Panc1 (cell line): ENCODE measurements at regions not wholly inside any gene's neighbourhood (a gene's known extent, or its start where the extent isn't known, plus 50 kb on each side); places are given as distances from the start of the nearest gene placed in this dataset.

Experiments
- ATAC-seq: fragments of 200-7000 bp; cut with Tn5 transposase; 2 replicates; pipeline ENCODE4 v1.9.1; 2020; ENCODE audit warnings: mild to moderate bottlenecking, moderate library complexity
- BruUV-seq: library from RNA; stranded (reverse); fragments of 400-500 nt; replicated peaks from 2 replicates; lab custom pipeline; 2021; lab: Mats Ljungman, UMichigan
- CTCF ChIA-PET: fragments of 300-600 bp; sonication (Branson Sonifier 250); formaldehyde crosslinking; loops from one replicate; lab custom pipeline; 2022; ENCODE audit warnings: antibody characterized with exemption; lab: Charles Lee
- POLR2A ChIA-PET: fragments of 300-600 bp; sonication (Branson Sonifier 250); formaldehyde crosslinking; loops from one replicate; lab custom pipeline; 2022; ENCODE audit warnings: antibody characterized with exemption; lab: Charles Lee
- DNase-seq: peaks from one replicate; pipeline ENCODE4 v3.0.0-alpha.2; 2010; ENCODE audit warnings: low read depth, low spot score
- H3K27ac ChIP-seq: 2 replicates; pipeline ENCODE4 v1.5.1; 2011; ENCODE audit warnings: mild to moderate bottlenecking, low read length, inconsistent platforms
- H3K27me3 ChIP-seq: fragments of 200-500 bp; sonication (Bioruptor generic); 2 replicates; pipeline ENCODE4 v1.6.0; 2014; ENCODE audit warnings: low read length, inconsistent platforms; ENCODE audit not compliant: control insufficient read depth, insufficient read depth
- H3K36me3 ChIP-seq: fragments of 200-500 bp; sonication (Bioruptor generic); 2 replicates; pipeline ENCODE4 v1.5.1; 2014; ENCODE audit warnings: inconsistent platforms, mild to moderate bottlenecking, low read length, moderate library complexity; ENCODE audit not compliant: control insufficient read depth, insufficient read depth
- H3K4me1 ChIP-seq: 2 replicates; pipeline ENCODE4 v1.5.1; 2011; ENCODE audit warnings: inconsistent platforms, mild to moderate bottlenecking, low read length, moderate library complexity; ENCODE audit not compliant: control insufficient read depth, insufficient read depth
- H3K4me3 ChIP-seq, 2 experiments: 2 replicates each; pipeline ENCODE4 v1.5.1; 2011 to 2012; ENCODE audit warnings: low read depth in 2 of 2, low read length in 2 of 2, mild to moderate bottlenecking in 2 of 2, inconsistent platforms in 1 of 2, moderate library complexity in 1 of 2
- H3K9me3 ChIP-seq: fragments of 200-500 bp; sonication (Bioruptor generic); 2 replicates; pipeline ENCODE4 v1.5.1; 2014; ENCODE audit warnings: low read depth, mild to moderate bottlenecking, inconsistent platforms, low read length, moderate library complexity; ENCODE audit not compliant: control insufficient read depth, insufficient read depth
- CTCF ChIP-seq: fragments of 450-650 bp; IDR thresholded peaks from 2 replicates; pipeline ENCODE4 v1.5.1; 2017; ENCODE audit warnings: mild to moderate bottlenecking
- POLR2AphosphoS5 ChIP-seq: IDR thresholded peaks from 2 replicates; pipeline ENCODE4 v1.6.1; 2012; ENCODE audit warnings: mild to moderate bottlenecking, low read depth, low read length, moderate library complexity
- REST ChIP-seq, 2 experiments: IDR thresholded peaks; 2 replicates each; pipeline ENCODE4 v1.6.1; 2011 to 2012; ENCODE audit warnings: low read depth in 2 of 2, control low read depth in 1 of 2, low read length in 1 of 2, mild to moderate bottlenecking in 1 of 2, moderate library complexity in 1 of 2; ENCODE audit not compliant: insufficient read depth in 1 of 2
- SIN3A ChIP-seq: IDR thresholded peaks from 2 replicates; pipeline ENCODE4 v1.6.1; 2012; ENCODE audit warnings: low read depth, mild to moderate bottlenecking, low read length, moderate library complexity, borderline replicate concordance; ENCODE audit not compliant: insufficient read depth
- TCF7L2 ChIP-seq: IDR thresholded peaks from 2 replicates; pipeline ENCODE4 v1.6.1; 2011; ENCODE audit warnings: mild to moderate bottlenecking, low read depth, low read length, inconsistent platforms
- in situ Hi-C: cut with HindIII; loops from 2 replicates; pipeline ENCODE4 v1.10.0; 2016; ENCODE audit warnings: low sequenced_read_pairs, low pct_unique_long_range_greater_than_20kb
- intact Hi-C: fragments of 100-400 bp; cut with micrococcal nuclease; formaldehyde crosslinking; loops from one replicate; pipeline ENCODE4 v1.10.0; 2022; ENCODE audit not compliant: unreplicated experiment

GRCh38 chr5:40354171-40354570 lies 325.5 kb upstream of the PTGER4 start:
- POLR2A ChIA-PET = no interaction called here
- in situ Hi-C loops (no loop called here), intact Hi-C loops (no loop called here)
- Histone ChIP-seq H3K4me1 (no peaks in the 10 kb centered on the region), H3K4me3 (no peak overlapping the region), H3K27ac (no peak overlapping the region), H3K36me3 (no peaks in the 10 kb centered on the region), H3K9me3 (0 out of 2 replicates have a peak, but pooled peaks cover 5% of the 10 kb centered on the region), H3K27me3 (no peaks in the 10 kb centered on the region)
- no TSS peak for BruUV-seq
- no peak for ATAC-seq
- no peak for TF ChIP-seq REST (IDR thresholded peaks at IDR 0.05; ENCODE audit: insufficient read depth in 1 of 2, low read depth in 2 of 2, low read length in 1 of 2)
- TF ChIP-seq POLR2AphosphoS5 = no peak
- no peak for TF ChIP-seq TCF7L2
- no peak for TF ChIP-seq CTCF
- no peak for TF ChIP-seq SIN3A
- DNase-seq = no peak
- CTCF ChIA-PET = no interaction called here

GRCh38 chr5:40353442-40353841 lies 326.3 kb upstream of the PTGER4 start:
- Histone ChIP-seq H3K9me3 (0 out of 2 replicates have a peak, but pooled peaks cover 5% of the 10 kb centered on the region), H3K27me3 (no peaks in the 10 kb centered on the region), H3K4me1 (no peaks in the 10 kb centered on the region), H3K27ac (no peak overlapping the region), H3K4me3 (no peak overlapping the region), H3K36me3 (no peaks in the 10 kb centered on the region)
- CTCF ChIA-PET = no interaction called here
- TF ChIP-seq TCF7L2 = no peak
- TF ChIP-seq SIN3A = no peak
- TF ChIP-seq CTCF = no peak
- no peak for TF ChIP-seq POLR2AphosphoS5
- TF ChIP-seq REST (IDR thresholded peaks at IDR 0.05; ENCODE audit: insufficient read depth in 1 of 2, low read depth in 2 of 2, low read length in 1 of 2) = no peak
- intact Hi-C loops (no loop called here), in situ Hi-C loops (no loop called here)
- BruUV-seq = no TSS peak
- ATAC-seq (no peak), DNase-seq (no peak)
- POLR2A ChIA-PET = no interaction called here
